GM08714 (cell line): ENCODE measurements at regions not wholly inside any gene's neighbourhood (a gene's known extent, or its start where the extent isn't known, plus 50 kb on each side); places are given as distances from the start of the nearest gene placed in this dataset.
"Not testable (repeated sequence)": the region's sequence is repeated elsewhere in the genome, so short reads cannot be mapped to it uniquely, and the experiment has no call there.

Experiments used
- H3K4me3 ChIP-seq: fragments of 200-500 bp; sonication (Bioruptor generic); 2 replicates; pipeline ENCODE4 v1.5.1; 2014; ENCODE audit warnings: mild to moderate bottlenecking, low read length, inconsistent platforms
- ZNF274 ChIP-seq: IDR thresholded peaks from 2 replicates; pipeline ENCODE4 v1.6.1; 2012; ENCODE audit warnings: mild to moderate bottlenecking, low read depth, low read length

DNA sequence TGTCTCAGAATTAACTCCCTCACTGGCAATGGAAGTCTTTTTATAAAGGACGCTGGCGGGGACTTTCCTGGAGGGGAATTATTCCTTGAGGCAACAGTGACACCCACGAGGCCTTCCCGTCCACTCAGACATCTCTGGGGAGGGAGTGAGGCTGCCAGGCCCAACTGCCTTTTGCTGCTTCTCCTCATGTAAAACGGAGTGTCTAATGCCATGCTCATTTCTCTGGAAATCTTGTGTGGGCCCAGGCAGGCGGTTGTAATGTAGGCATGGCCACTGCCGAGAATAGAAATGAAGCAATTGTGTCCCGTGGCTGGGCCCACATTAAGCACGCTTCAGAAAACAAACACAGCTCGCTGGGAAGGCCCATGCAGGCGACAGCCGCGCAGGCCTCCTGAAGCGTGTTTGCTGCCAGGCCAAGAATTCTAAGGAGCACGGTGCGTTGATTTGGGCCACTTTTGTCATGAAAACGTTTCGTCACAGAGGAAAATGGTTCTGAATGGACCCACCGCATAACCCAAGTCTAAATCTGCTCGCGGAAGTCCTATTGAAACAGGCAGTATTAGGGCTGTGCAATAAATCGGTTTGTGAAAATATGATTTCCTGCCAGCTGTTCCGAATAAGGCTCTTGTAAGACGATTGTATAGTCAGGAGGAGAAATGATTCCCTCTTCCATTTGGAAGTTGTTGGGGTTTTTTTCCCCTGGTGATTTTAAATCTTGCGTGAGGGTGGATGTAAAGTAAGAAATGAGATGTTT lies 104.2 kb upstream of the CHST15 start:
- no peak for TF ChIP-seq ZNF274
- H3K4me3 ChIP-seq = no peak overlapping the region

- H3K4me3 ChIP-seq = no peak overlapping the region
- no peak for TF ChIP-seq ZNF274
These were observed 103.3 kb upstream of the CHST15 start for GRCh38 chr10:124196659-124197058.

DNA sequence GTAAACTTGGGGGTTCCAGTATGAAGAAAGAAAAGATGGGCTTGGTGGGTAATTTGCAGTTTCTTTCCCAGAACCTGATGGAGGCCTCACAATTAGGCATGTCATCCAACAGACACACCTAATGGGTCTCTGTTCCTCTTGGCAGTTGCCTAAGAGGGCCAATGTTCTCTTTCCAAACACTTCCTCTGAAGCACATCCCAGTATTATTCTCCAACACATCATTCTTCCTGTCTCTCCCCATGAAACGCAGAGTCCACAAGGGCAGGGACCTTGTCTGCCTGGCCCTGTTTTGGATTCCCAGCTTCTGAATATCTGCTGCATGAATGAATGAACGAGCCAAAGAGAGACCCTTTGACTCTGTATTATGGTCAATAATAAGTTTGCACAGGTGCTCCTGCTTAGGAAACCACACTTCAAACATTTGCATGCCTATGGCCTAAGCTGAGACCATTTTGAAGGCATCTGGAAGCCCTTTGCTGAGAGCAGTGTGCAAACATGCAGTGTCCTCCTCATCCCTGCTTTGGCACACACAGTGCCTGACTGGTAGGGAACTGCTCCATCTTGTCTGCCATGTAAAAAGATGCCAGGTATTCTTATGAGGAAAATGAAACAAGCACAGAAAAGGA lies 100.9 kb upstream of the CHST15 start:
- TF ChIP-seq ZNF274 = no peak
- no peak overlapping the region for H3K4me3 ChIP-seq

DNA sequence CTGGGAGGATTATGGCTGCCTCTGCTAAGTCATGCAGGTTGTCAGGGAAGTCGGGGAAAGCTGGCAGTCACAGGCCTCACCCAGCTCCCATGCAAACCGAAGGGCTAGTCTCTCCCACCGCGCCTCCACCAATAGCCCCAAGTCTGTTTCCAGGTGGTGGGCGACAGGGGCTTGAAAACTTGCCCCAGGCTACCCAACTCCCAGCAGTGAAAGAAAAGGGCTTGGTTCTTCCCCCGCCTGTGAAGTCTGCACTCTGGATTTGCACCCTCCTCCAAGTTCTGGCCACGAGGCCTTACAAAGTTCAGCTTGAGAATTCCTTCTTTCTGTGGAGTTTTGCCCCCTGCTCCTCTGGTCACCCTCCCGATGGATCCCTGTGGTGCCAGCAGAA lies 99.9 kb upstream of the CHST15 start:
- no peak overlapping the region for H3K4me3 ChIP-seq
- TF ChIP-seq ZNF274 = no peak

GRCh38 chr10:124192664-124193308 lies 99.4 kb upstream of the CHST15 start:
- H3K4me3 ChIP-seq = not testable (repeated sequence)

DNA sequence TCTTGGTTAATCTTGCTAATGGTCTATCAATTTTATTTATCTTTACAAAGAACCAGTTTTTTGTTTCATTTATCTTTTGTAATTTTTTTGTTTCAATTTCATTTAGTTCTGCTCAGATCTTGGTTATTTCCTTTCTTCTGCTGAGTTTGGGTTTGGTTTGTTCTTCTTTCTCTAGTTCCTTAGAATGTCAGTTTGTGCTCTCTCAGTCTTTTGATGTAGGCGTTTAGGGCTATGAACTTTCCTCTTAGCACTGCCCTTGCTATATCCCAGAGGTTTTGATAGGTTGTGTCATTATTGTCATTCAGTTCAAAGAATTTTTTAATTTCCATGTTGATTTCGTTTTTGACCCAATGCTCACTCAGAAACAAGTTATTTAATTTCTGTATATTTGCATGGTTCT lies 97.1 kb upstream of the CHST15 start:
- not testable (repeated sequence) for H3K4me3 ChIP-seq

GRCh38 chr10:124186956-124187355 lies 93.6 kb upstream of the CHST15 start:
- H3K4me3 ChIP-seq = no peak overlapping the region
- TF ChIP-seq ZNF274 = no peak

DNA sequence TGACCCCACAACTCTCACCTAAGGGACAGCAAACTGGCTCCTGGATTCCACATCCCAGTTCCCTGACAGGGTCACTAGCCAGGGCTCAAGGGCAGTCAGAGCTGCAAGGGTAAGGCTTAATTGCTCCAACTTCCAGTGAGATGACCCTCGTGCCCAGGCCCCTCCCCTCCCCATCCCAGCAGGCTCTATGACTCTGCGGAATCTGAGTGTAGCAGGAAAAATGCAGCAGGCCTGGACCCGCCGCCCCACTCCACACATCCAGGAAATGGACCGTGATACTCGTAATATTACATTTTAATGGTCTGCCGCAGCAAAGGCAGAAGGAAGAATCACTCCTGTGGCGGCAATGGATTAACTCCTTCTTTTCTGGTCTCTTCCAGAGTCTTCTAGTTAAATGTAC lies 91.7 kb upstream of the CHST15 start:
- no peak for TF ChIP-seq ZNF274
- H3K4me3 ChIP-seq = no peak overlapping the region

- H3K4me3 ChIP-seq = no peak overlapping the region
These were observed 90.9 kb upstream of the CHST15 start for GRCh38 chr10:124184208-124184830.

DNA sequence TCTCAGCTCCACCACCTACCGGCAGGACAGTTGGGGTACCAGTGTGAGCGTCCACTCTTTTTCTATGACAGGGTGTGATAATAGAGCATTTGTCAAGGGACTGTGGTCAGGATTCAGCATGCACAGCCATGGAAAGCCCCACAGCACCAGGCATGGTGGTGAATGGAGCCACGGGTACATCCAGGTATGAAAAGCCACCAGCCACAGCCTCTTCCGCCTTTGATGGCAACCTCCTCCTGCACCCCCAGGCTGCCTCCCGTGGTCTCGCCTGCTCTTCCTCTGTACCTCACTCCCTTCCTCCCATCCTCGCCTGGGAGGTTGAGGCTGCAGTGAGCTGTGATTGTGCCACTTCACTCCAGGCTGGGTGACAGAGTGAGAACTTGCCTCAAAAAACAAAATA lies 90.2 kb upstream of the CHST15 start:
- H3K4me3 ChIP-seq = no peak overlapping the region
- no peak for TF ChIP-seq ZNF274

More at GRCh38 chr10:124184208-124184830, 90.9 kb upstream of the CHST15 start:
- TF ChIP-seq ZNF274 = no peak

- no peak overlapping the region for H3K4me3 ChIP-seq
- no peak for TF ChIP-seq ZNF274
These were observed 88.7 kb upstream of the CHST15 start for GRCh38 chr10:124182088-124182541.

DNA sequence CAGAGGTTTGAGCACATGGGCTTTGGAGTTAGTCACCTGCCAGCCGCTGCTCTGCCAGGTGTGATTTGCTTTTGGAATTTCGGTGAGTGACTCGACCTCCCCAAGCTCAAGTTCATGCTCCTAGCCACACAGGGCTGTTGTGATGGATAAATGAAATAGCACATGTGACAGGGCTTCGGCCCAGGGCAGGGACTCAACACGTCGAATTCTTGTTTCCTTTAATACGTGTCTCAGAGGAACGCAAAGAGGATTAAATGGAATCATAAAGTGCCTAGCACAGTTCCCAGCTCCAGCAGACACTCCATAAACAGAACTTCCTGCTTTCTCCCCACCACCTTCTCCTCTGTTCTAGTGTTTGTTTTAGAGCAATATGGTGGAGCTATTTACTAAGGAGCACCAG lies 88.3 kb upstream of the CHST15 start:
- no peak for TF ChIP-seq ZNF274

GRCh38 chr10:124180947-124181549 lies 87.7 kb upstream of the CHST15 start:
- TF ChIP-seq ZNF274 = no peak
- H3K4me3 ChIP-seq = no peak overlapping the region

More for the DNA sequence above, 88.3 kb upstream of the CHST15 start:
- H3K4me3 ChIP-seq = no peak overlapping the region

GRCh38 chr10:124180044-124180745 lies 86.8 kb upstream of the CHST15 start:
- no peak overlapping the region for H3K4me3 ChIP-seq
- no peak for TF ChIP-seq ZNF274
